PC-3 (cell line): ENCODE measurements at regions not wholly inside any gene's neighbourhood (a gene's known extent, or its start where the extent isn't known, plus 50 kb on each side); places are given as distances from the start of the nearest gene placed in this dataset.

Source experiments
- ATAC-seq: fragments of 200-7000 bp; cut with Tn5 transposase; 2 replicates; pipeline ENCODE4 v1.9.1; 2020; ENCODE audit warnings: mild to moderate bottlenecking, moderate library complexity
- BruUV-seq: library from RNA; stranded (reverse); fragments of 400-500 nt; replicated peaks from 2 replicates; lab custom pipeline; 2021; lab: Mats Ljungman, UMichigan
- CTCF ChIA-PET: fragments of 300-600 bp; sonication (Branson Sonifier 250); formaldehyde crosslinking; loops from one replicate; lab custom pipeline; 2022; ENCODE audit warnings: antibody characterized with exemption; lab: Charles Lee
- POLR2A ChIA-PET: fragments of 300-600 bp; sonication (Branson Sonifier 250); formaldehyde crosslinking; loops from one replicate; lab custom pipeline; 2022; ENCODE audit warnings: antibody characterized with exemption; ENCODE audit not compliant: unreplicated experiment; lab: Charles Lee
- DNase-seq: peaks from one replicate; pipeline ENCODE4 v3.0.0-alpha.2; 2015
- H2AFZ ChIP-seq: fragments of 300-600 bp; sonication (generic); 2 replicates; pipeline ENCODE4 v1.6.0; 2016; ENCODE audit warnings: antibody characterized with exemption, low read length
- H3F3A ChIP-seq: fragments of 300-600 bp; sonication (generic); one replicate; pipeline ENCODE4 v1.6.0; 2017; ENCODE audit warnings: antibody characterized with exemption, low read length, control low read depth, mild to moderate bottlenecking; ENCODE audit not compliant: unreplicated experiment
- H3K27ac ChIP-seq: fragments of 300-600 bp; sonication (generic); 2 replicates; pipeline ENCODE4 v1.5.1; 2016; ENCODE audit warnings: mild to moderate bottlenecking, low read length
- H3K27me3 ChIP-seq: fragments of 300-600 bp; sonication (generic); 2 replicates; pipeline ENCODE4 v1.6.1; 2016; ENCODE audit warnings: low read length, mixed read lengths
- H3K36me3 ChIP-seq: fragments of 300-600 bp; sonication (generic); 2 replicates; pipeline ENCODE4 v1.6.1; 2016; ENCODE audit warnings: low read depth, mixed run types, low read length, mixed read lengths
- H3K4me1 ChIP-seq: fragments of 300-600 bp; sonication (generic); 2 replicates; pipeline ENCODE4 v1.5.1; 2016; ENCODE audit warnings: low read length; ENCODE audit not compliant: insufficient read depth
- H3K4me2 ChIP-seq: fragments of 300-600 bp; sonication (generic); 2 replicates; pipeline ENCODE4 v1.6.0; 2016; ENCODE audit warnings: low read length
- H3K4me3 ChIP-seq: fragments of 300-600 bp; sonication (generic); 2 replicates; pipeline ENCODE4 v1.5.1; 2016; ENCODE audit warnings: mild to moderate bottlenecking, low read length, mixed read lengths
- H3K79me2 ChIP-seq: fragments of 300-600 bp; sonication (generic); 2 replicates; pipeline ENCODE4 v1.6.1; 2017; ENCODE audit warnings: low read length, mixed read lengths
- H3K9ac ChIP-seq: fragments of 300-600 bp; sonication (generic); 2 replicates; pipeline ENCODE4 v1.6.0; 2016; ENCODE audit warnings: mild to moderate bottlenecking, low read length
- H3K9me2 ChIP-seq: fragments of 300-600 bp; sonication (generic); replicated peaks from 2 replicates; pipeline ENCODE4 v1.6.1; 2016; ENCODE audit warnings: mixed run types, low read length, mixed read lengths
- H3K9me3 ChIP-seq: fragments of 300-600 bp; sonication (generic); 2 replicates; pipeline ENCODE4 v1.6.1; 2016; ENCODE audit warnings: low read length, mixed read lengths
- H4K20me1 ChIP-seq: fragments of 300-600 bp; sonication (generic); 2 replicates; pipeline ENCODE4 v1.6.1; 2016; ENCODE audit warnings: low read length, mixed read lengths
- CTCF ChIP-seq: fragments of 300-600 bp; sonication (generic); conservative IDR thresholded peaks from 2 replicates; pipeline ENCODE4 v1.5.1; 2017; ENCODE audit warnings: antibody characterized with exemption, low read depth, mild to moderate bottlenecking, low read length
- EZH2 ChIP-seq: fragments of 300-600 bp; sonication (generic); IDR thresholded peaks from one replicate; pipeline ENCODE4 v1.6.1; 2017; ENCODE audit warnings: antibody characterized with exemption, mild to moderate bottlenecking, low read length; ENCODE audit not compliant: unreplicated experiment
- EZH2phosphoT487 ChIP-seq: fragments of 300-600 bp; sonication (generic); IDR thresholded peaks from 2 replicates; pipeline ENCODE4 v1.6.1; 2018; ENCODE audit warnings: mild to moderate bottlenecking, antibody characterized with exemption, low read length, borderline replicate concordance
- intact Hi-C: fragments of 100-400 bp; cut with micrococcal nuclease; formaldehyde crosslinking; loops from 2 replicates; pipeline ENCODE4 v1.9.0; 2023

DNA sequence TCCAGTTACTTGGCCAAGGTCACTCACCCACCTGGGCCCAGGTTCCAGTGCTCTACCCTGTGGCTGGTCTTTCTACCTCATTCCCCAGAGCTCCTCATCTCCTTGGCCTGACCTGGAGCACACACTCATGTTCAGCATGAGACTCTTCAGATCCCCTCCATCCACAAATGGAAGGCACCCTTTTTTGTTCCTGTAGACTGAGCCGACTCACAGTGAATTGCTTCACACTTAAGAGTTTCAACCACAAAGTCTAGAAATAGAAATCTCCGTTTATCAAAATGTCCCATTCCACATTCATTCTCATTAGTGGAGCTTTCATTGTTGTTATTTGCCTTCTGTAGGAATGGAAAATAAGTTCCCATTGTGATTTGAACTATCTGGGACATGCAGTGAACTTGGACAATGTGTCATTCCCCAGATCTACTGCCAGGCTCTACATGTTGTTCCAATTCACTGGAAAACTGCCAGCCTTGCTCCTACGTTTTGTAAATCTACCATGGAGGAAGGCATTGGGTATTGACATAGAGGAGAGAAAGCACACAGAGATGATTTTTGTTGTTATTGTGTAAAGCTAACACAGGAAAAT is 125.3 kb upstream of the CELF2 start:
- Histone ChIP-seq H3K9me2 (no peaks in the 10 kb centered on the region), H3K79me2 (no peaks in the 10 kb centered on the region), H2AFZ (no peak overlapping the region), H3K27ac (no peak overlapping the region), H3K4me1 (no peaks in the 10 kb centered on the region), H4K20me1 (no peaks in the 10 kb centered on the region), H3K27me3 (no peaks in the 10 kb centered on the region), H3K4me2 (no peak overlapping the region), H3K9ac (no peak overlapping the region), H3K36me3 (no peaks in the 10 kb centered on the region), H3F3A (no peaks in the 10 kb centered on the region), H3K9me3 (no peaks in the 10 kb centered on the region), H3K4me3 (no peak overlapping the region)
- ChIA-PET POLR2A (no interaction called here), CTCF (no interaction called here)
- ATAC-seq, result no peak
- no TSS peak for BruUV-seq
- DNase-seq, result no peak
- intact Hi-C loops, result no loop called here
- TF ChIP-seq CTCF (no peak), EZH2phosphoT487 (no peak), EZH2 (no peak)

DNA sequence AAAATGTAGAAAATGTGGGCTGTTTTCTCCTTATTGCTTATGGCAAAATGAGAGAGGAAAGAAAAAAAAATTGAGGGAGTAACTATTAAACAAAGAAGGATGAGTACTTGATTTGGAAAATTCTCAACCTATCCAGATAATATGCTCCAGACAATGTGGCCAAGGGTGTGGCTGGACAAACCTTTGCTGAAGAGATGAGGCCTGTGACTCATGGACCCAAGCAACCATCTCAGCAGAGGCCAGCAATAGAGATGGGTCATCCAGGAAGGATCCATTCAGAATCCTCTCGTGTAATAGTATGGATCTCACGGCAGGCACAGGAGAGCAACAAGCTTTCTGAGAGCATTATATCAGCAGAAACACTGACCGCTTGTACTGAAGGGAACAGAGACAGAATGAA is 120.3 kb upstream of the CELF2 start:
- BruUV-seq, result no TSS peak
- Histone ChIP-seq H3K27me3 (no peaks in the 10 kb centered on the region), H3K79me2 (no peaks in the 10 kb centered on the region), H3K9ac (no peak overlapping the region), H3K9me3 (no peaks in the 10 kb centered on the region), H4K20me1 (no peaks in the 10 kb centered on the region), H3K4me3 (no peak overlapping the region), H3K4me2 (no peak overlapping the region), H3K36me3 (no peaks in the 10 kb centered on the region), H2AFZ (no peak overlapping the region), H3K27ac (no peak overlapping the region), H3K9me2 (no peaks in the 10 kb centered on the region), H3F3A (no peaks in the 10 kb centered on the region), H3K4me1 (no peaks in the 10 kb centered on the region)
- ATAC-seq (no peak), DNase-seq (no peak)
- CTCF ChIA-PET, result no interaction called here
- POLR2A ChIA-PET, result no interaction called here
- TF ChIP-seq EZH2phosphoT487 (no peak), CTCF (no peak), EZH2 (no peak)
- intact Hi-C loops, result no loop called here

GRCh38 chr10:10901906-10902305 is 115.8 kb upstream of the CELF2 start:
- no peak for ATAC-seq
- ChIA-PET CTCF (no interaction called here), POLR2A (no interaction called here)
- no peak for DNase-seq
- no peaks in the 10 kb centered on the region for H3K9me3 ChIP-seq
- H3K9me2 ChIP-seq, result no peaks in the 10 kb centered on the region
- H3K4me2 ChIP-seq, result no peak overlapping the region
- H3K27ac ChIP-seq, result no peak overlapping the region
- H3K36me3 ChIP-seq, result no peaks in the 10 kb centered on the region
- H3K4me1 ChIP-seq, result no peaks in the 10 kb centered on the region
- TF ChIP-seq EZH2 (no peak), EZH2phosphoT487 (no peak), CTCF (no peak)
- no TSS peak for BruUV-seq
- H4K20me1 ChIP-seq, result no peaks in the 10 kb centered on the region
- H3K9ac ChIP-seq, result no peak overlapping the region
- no peak overlapping the region for H3K4me3 ChIP-seq
- no peak overlapping the region for H2AFZ ChIP-seq
- H3K27me3 ChIP-seq, result no peaks in the 10 kb centered on the region
- H3K79me2 ChIP-seq, result no peaks in the 10 kb centered on the region
- H3F3A ChIP-seq, result no peaks in the 10 kb centered on the region
- intact Hi-C loops, result no loop called here
